ENCODE measurements at regions not wholly inside any gene's neighbourhood (a gene's known extent, or its start where the extent isn't known, plus 50 kb on each side); places are given as distances from the start of the nearest gene placed in this dataset.

DNA sequence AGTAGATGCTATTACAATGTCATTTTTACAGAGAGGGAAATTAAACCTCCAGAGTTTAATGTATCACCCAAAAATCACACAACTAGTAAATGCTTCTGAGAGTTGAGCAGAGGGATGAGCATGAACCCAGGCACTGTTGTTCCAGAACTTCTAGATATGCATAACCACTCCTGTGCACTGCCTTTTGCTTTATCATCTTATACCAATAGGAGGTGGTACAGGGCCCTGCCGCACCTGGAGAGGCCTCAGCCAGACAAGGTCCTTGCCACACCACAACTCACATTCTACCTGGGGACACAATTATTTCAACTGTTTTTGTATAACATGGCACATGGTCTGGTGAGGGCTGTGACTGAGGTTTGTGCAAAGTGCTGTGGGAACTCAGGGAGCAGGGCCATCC, 78.5 kb upstream of the NTRK3 start:
- no peak for ATAC-seq
- H3K36me3 Mint-ChIP-seq, result no peaks in the 10 kb centered on the region
- no peaks in the 10 kb centered on the region for H3K9me3 Mint-ChIP-seq
- DNase-seq (ENCODE audit: low spot score in 2 of 2), result no peak
- no peak overlapping the region for H3K27ac Mint-ChIP-seq

DNA sequence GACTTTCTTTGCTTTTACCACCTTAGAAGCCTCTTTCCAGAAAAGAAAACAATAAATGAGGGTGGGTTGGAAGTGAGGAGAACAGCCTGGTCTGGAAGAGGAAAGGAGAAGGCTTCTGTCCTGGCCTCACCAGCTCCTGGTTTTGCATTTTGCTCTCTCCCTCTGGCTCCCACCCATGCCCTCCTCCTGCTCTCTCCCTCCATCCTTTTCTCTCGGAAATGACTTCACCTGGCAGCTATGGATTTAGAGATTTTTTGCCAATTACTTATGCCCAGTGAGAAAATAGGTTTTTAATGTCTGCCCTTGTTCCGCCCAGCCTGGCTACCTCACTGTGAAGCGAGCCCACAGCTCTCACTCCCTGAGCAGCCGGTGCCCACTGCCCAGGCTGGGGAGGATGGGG, 77.9 kb upstream of the NTRK3 start:
- no peaks in the 10 kb centered on the region for H3K9me3 Mint-ChIP-seq
- H3K36me3 Mint-ChIP-seq, result no peaks in the 10 kb centered on the region
- H3K27ac Mint-ChIP-seq, result no peak overlapping the region
- DNase-seq (ENCODE audit: low spot score in 2 of 2), result no peak
- ATAC-seq, result no peak

DNA sequence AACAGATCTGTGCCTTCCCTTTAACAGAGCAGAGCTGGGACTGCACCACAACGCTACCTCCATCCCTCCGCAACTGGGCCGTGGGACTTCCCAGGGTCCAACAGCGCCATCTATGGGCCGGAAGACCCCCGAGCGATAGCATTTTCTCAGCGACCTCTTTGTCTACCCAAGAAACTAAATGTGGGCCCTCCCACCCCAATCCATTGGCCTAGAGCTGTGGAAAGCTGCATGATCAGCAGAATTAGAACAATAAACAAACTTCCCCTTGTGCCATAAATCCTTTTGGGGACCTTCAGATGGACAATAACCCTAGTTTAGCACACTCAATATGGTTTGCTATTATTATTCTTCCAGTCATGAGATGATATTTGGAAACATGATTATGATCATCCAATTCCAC, 74.8 kb upstream of the NTRK3 start:
- Mint-ChIP-seq H3K36me3 (no peaks in the 10 kb centered on the region), H3K27ac (no peak overlapping the region), H3K9me3 (no peaks in the 10 kb centered on the region)
- ATAC-seq (peak; percentile 56 to 59), DNase-seq (ENCODE audit: low spot score in 2 of 2) (peak in 1 of 2 donors; percentile 71)

DNA sequence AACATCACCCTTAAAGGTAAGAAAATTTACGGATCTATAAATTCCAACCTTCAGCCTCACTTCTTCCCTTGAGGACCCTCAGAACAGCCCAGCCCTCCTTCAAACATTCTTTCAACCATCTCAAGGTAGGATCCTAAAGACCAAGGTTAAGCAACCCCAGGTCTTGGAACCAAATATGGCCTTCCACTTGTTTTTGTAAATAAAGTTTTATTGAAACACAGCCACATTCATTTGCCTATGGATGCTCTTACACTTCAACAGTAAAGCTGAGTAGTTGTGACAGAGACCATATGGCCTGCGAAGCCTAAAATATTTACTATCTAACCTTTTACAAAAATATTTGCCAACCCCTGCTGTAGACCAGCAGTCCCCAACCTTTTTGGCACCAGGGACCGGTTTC, 70.4 kb upstream of the NTRK3 start:
- no peaks in the 10 kb centered on the region for H3K36me3 Mint-ChIP-seq
- no peak overlapping the region for H3K27ac Mint-ChIP-seq
- H3K9me3 Mint-ChIP-seq, result no peaks in the 10 kb centered on the region
- no peak for ATAC-seq
- DNase-seq (ENCODE audit: low spot score in 2 of 2), result no peak

DNA sequence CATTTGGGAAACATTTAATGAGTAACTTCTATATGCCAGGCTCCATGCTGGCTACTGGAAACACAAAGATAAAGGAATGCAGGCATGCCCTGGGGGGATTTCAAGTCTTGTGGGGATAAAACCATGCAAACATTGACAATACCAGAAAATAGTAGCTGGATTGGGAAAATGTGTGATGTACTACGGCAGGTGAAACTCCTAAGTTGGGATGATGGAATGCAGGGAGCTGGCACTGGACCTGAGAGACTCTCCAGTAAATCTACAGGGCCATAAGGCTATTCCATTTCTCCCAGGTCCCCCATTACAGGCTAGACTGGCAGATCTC, 68.2 kb upstream of the NTRK3 start:
- ATAC-seq, result no peak
- Mint-ChIP-seq H3K9me3 (no peaks in the 10 kb centered on the region), H3K27ac (no peak overlapping the region)

DNA sequence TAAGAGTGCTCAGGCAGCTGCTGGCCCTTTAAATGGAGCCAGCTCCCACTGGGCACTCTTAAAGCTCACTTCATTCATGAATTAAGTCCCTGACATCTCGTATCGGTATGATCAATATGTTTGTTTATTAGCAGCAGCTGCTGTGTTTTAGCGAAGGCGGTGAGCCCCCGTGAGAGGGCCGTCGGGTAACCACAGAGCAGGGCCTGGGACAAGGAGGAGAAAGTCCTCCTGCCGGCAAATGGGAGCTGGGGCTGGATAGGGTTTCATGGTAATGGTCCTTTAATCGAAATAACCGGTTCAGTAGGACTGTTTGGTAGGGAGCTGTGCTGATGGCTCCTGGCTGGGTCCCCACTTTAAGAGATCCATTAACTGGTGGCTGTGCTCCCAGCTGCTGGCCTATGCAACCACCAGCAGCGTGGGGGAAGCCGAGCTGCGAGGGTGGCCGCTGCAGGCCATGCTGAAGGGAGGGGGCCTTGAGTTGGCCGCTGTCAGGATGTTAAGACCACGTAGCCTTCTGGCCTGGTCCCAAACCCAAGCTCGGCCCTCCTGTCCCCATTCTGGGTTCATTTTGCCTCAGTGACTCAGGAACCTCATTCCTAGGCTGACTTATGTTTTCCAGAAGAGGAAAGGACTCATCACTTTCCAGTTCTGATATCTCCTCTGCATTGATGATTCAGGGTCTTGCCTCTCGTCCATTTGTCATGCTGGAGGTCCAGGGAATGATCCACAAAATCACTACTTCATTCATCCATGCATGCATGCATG, 67.6 kb upstream of the NTRK3 start:
- H3K27ac Mint-ChIP-seq, result no peak overlapping the region
- H3K36me3 Mint-ChIP-seq, result no peaks in the 10 kb centered on the region
- DNase-seq (ENCODE audit: low spot score in 2 of 2) (no peak), ATAC-seq (no peak)
- H3K9me3 Mint-ChIP-seq, result no peaks in the 10 kb centered on the region

More for the DNA sequence above, 68.2 kb upstream of the NTRK3 start:
- DNase-seq (ENCODE audit: low spot score in 2 of 2), result no peak
- no peaks in the 10 kb centered on the region for H3K36me3 Mint-ChIP-seq

DNA sequence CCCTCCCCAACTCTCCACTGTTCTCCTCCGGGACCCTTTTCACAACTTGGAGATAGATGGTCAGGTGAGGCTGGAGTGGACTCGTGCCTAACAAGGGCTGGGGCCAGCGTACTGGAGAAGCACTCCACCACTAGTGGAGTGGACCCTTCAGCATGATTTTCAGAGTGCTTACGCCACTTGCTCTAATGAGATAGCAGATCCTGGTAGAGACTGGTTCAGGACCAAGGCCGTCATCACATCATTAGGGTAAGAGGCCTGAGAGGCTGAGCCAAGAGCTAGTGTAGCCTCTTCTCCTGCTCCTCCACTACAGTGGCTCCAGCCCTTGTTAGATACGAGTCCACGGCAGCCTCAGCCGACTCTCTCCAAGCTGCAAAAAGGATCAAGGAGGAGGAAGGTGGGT, 66.9 kb upstream of the NTRK3 start:
- DNase-seq (ENCODE audit: low spot score in 2 of 2) (no peak), ATAC-seq (no peak)
- Mint-ChIP-seq H3K9me3 (no peaks in the 10 kb centered on the region), H3K36me3 (no peaks in the 10 kb centered on the region), H3K27ac (no peak overlapping the region)

DNA sequence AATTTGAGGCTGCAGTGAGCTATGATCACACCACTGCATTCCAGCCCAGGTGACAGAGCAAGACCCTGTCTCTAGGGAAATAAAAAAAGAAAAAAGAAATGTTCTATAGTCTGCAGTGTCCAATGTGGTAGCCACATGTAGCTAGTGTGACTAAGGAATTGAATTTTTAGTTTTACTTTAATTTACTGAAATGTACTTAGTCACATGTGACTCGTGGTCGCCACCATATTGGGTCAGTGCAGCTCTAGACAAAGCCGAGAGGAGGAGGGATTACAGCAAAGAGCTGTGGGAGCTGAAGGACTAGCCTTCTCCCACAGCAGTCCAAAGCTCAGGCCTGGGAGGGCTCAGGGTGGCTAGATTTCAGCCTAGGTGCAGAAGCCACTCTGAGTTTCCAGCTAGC, 65.9 kb upstream of the NTRK3 start:
- no peak for ATAC-seq
- DNase-seq (ENCODE audit: low spot score in 2 of 2), result no peak
- H3K27ac Mint-ChIP-seq, result no peak overlapping the region
- H3K36me3 Mint-ChIP-seq, result no peaks in the 10 kb centered on the region
- no peaks in the 10 kb centered on the region for H3K9me3 Mint-ChIP-seq

DNA sequence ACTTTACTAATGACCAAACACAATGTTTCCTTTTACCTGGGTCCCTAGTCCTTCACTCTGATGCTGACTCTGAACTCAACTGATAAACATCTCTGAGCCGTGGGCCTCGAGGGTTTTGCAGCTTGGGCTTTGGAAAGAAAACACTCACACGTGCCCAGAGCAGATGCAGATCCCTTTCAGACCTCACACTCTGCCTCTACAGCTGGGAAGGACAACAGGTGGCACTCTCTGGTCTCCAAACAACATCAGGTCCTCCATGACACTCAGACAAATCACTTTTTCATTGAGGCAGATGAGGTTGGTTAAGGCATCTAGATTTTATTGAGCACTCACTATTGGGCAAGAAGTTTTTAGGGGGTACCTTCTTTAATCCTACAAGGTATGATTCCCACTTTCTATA, 64.7 kb upstream of the NTRK3 start:
- no peak for DNase-seq (ENCODE audit: low spot score in 2 of 2)
- H3K36me3 Mint-ChIP-seq, result no peaks in the 10 kb centered on the region
- no peaks in the 10 kb centered on the region for H3K9me3 Mint-ChIP-seq
- H3K27ac Mint-ChIP-seq, result no peak overlapping the region
- ATAC-seq, result no peak

DNA sequence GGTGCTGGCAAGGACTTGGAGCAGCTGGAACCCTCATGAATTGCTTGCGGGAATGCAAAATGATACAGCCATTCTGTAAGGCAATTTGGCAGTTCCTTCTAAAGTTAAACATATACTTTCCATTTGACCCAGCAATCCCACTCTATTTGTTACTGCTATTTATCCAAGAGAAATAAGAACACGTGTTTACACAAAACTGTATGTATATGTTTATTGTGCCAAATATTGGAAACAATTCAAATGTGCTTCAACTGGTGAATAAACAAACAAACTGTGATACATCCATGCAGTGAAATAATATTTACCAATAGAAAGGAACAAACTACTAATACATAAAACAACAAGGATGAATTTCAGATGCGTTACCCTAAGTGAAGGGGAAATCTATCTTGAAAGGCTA, 60.0 kb upstream of the NTRK3 start:
- Mint-ChIP-seq H3K27ac (no peak overlapping the region), H3K36me3 (peaks cover 0 to 5% of the 10 kb centered on the region in 2 donors), H3K9me3 (peaks cover 11 to 13% of the 10 kb centered on the region in 2 donors)
- DNase-seq (ENCODE audit: low spot score in 2 of 2) (no peak), ATAC-seq (no peak)

DNA sequence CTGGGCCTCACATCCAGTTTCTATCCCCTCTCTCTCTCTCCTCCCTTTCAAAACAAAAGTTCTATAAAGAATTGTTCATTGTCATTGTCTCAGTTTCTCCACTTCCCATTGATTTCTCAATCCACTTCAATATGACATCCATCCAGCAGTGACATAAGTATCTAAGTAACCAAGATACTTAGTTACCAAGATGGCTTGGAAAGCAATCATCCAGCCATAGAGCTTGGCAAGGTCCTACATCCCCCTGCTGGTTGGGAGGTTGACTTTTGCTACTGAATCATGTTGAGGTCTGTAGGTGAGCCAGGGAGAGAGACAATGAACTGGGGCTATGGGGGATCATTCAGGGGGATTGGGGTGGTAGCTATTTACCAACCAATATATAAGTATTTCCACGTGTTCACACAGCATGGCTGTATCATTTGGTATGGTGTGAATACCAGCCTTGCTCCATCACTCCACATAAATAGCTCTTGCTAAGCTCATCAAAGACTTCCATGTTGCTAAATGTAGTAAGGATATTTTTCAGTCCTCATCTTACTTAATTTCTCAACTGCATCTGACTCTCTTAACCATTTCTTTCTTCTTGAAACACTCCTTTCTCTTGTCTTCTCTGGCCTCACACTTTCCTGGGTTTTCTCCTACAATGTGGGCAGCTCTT, 58.8 kb upstream of the NTRK3 start:
- Mint-ChIP-seq H3K36me3 (peaks cover 0 to 5% of the 10 kb centered on the region in 2 donors), H3K27ac (no peak overlapping the region), H3K9me3 (peaks cover 11 to 13% of the 10 kb centered on the region in 2 donors)
- DNase-seq (ENCODE audit: low spot score in 2 of 2), result no peak
- no peak for ATAC-seq

DNA sequence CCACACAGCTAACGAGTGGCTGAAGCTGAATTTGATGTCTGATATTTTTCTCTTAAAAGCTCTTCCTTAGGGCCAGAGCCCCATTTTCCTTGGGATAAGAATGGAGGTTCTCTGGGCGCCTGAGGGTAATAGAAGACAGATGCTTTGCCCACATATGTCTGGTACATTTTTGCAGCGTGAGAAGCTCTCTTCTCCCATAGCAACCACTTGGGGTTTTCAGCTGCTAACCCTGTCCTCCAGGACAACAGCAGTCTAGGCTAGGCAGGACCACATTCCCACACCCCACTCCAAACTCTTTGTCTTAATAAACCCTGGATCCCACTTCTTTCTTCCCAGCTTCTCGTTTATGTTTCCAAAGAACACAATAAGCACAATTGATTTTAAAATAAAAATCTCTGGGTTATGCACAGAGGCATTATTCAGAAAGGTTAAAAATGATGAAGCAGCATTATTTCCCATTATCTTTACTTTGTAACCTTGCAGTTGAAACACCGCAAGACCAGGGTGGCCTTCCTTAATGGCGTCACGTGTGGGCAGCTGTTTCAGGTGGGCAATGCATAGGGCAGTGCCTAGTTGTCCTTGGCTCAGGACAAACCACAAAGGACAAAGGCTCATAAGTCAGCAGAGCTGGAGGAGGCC, 56.5 kb upstream of the NTRK3 start:
- DNase-seq (ENCODE audit: low spot score in 2 of 2) (no peak), ATAC-seq (no peak)
- H3K36me3 Mint-ChIP-seq, result peaks cover 0 to 5% of the 10 kb centered on the region in 2 donors
- H3K9me3 Mint-ChIP-seq, result peaks cover 11 to 13% of the 10 kb centered on the region in 2 donors
- no peak overlapping the region for H3K27ac Mint-ChIP-seq

DNA sequence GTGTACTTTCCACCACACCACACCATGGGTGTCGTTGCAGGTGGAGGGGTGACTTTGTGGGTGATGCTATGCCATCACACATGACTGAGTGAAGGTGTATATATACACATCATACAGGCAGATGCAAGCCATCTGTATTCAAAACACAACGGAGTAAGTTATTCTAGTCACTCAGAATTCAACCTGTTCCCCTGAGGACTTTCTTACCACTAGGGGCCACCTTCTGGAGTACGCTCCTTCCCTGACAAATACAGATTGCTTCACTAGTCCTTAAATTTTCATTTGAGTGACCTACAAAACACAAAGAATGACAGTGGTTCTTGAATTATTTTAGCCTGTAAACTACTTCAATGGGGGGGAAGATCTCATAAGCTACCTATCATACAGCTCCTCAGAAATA, 52.8 kb upstream of the NTRK3 start:
- H3K36me3 Mint-ChIP-seq, result peaks cover 0 to 3% of the 10 kb centered on the region in 2 donors
- peaks cover 3% of the 10 kb centered on the region in 2 donors for H3K9me3 Mint-ChIP-seq
- DNase-seq (ENCODE audit: low spot score in 2 of 2) (no peak), ATAC-seq (no peak)
- H3K27ac Mint-ChIP-seq, result no peak overlapping the region

DNA sequence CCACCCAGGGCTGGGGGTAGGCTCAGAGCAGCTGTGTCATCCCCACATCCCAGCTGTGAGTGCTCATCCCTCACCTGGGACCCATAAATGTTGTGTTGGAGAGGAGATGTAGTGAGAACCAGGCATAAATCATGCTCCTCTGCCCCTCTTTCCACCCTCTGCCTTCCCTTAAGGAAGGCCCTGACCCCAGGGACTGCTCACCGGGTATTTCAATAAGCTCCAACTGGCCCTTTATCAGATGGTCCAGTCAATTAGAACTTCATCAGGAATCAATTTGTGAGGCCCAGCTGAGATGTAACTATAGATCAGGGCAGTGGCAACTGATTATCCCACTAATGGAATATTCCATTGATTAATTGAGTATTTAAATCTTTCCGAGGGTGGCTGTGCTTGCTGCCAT, 50.8 kb upstream of the NTRK3 start:
- no peaks in the 10 kb centered on the region for H3K36me3 Mint-ChIP-seq
- H3K27ac Mint-ChIP-seq, result no peak overlapping the region
- DNase-seq (ENCODE audit: low spot score in 2 of 2) (no peak), ATAC-seq (no peak)
- H3K9me3 Mint-ChIP-seq, result no peaks in the 10 kb centered on the region

Measured in activated naive CD4-positive, alpha-beta T cell treated with anti-CD3 and anti-CD28 coated beads, Interleukin-2, amount 50 U/mL, for 72 hours (primary cell).